ENCODE measurements at regions not wholly inside any gene's neighbourhood (a gene's known extent, or its start where the extent isn't known, plus 50 kb on each side); places are given as distances from the start of the nearest gene placed in this dataset.

DNA sequence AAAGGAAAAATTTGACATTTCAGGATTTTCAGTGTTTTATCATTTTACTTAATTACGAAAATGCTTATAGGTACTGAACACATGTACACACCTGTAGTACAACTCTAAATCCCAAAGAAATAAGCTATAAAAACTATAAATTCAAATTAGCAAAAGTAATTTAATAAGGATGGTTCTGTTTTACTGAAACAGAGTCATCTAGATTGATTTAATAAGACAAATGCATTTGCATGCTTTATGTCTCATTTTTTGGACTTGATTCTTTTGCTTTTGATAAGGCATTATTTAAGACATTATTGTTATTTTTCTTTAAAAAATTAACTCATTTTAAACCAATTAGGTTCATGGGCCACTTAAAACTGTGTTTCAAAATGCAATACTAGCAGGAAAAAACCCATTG is 201.2 kb downstream of the PIK3R1 start:
- no peak overlapping the region for H3K4me3 ChIP-seq
- H3K9ac ChIP-seq (ENCODE audit: insufficient read length): no peak overlapping the region
- no peaks in the 10 kb centered on the region for H3K36me3 ChIP-seq (ENCODE audit: insufficient read depth, low read length)
- H3K9me3 ChIP-seq (ENCODE audit: low read depth, low read length): no peaks in the 10 kb centered on the region
- no peak for DNase-seq (ENCODE audit: low read depth, low spot score)
- H3K27ac ChIP-seq: no peak overlapping the region
- TF ChIP-seq POLR2AphosphoS5 (IDR thresholded peaks at IDR 0.05; ENCODE audit: borderline replicate concordance, low read depth, low read length): no peak
- no peak for TF ChIP-seq FOXP2 (optimal IDR thresholded peaks at IDR 0.05; ENCODE audit: control extremely low read depth, extremely low read length, insufficient read depth)
- no peak for TF ChIP-seq EZH2 (IDR thresholded peaks at IDR 0.05)

DNA sequence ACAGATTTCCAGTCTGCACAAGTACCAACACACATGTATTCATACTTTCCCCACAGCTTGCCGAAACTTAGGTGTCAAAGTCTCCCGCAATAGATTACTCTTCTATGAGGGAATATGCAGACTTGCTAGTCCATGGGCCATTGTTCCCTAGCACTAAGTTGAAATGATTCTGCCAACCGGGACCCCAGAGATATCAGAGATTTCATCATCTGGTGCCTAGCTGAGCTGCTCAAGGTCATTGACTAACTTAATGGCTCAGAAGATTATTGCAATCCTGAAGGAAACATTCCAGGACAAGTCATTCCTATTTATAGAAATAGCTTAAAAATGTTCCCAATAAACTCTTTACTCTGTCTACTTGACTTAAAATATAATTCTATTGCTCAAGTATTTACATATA is 202.6 kb downstream of the PIK3R1 start:
- DNase-seq (ENCODE audit: low read depth, low spot score): no peak
- no peak overlapping the region for H3K27ac ChIP-seq
- no peak overlapping the region for H3K4me3 ChIP-seq
- H3K9me3 ChIP-seq (ENCODE audit: low read depth, low read length): no peaks in the 10 kb centered on the region
- H3K9ac ChIP-seq (ENCODE audit: insufficient read length): no peak overlapping the region
- no peaks in the 10 kb centered on the region for H3K36me3 ChIP-seq (ENCODE audit: insufficient read depth, low read length)
- TF ChIP-seq POLR2AphosphoS5 (IDR thresholded peaks at IDR 0.05; ENCODE audit: borderline replicate concordance, low read depth, low read length) (no peak), FOXP2 (optimal IDR thresholded peaks at IDR 0.05; ENCODE audit: control extremely low read depth, extremely low read length, insufficient read depth) (no peak), EZH2 (IDR thresholded peaks at IDR 0.05) (no peak)

GRCh38 chr5:68418680-68419079 is 203.1 kb downstream of the PIK3R1 start:
- Histone ChIP-seq H3K27ac (no peak overlapping the region), H3K9ac (ENCODE audit: insufficient read length) (no peak overlapping the region), H3K4me3 (no peak overlapping the region), H3K9me3 (ENCODE audit: low read depth, low read length) (no peaks in the 10 kb centered on the region), H3K36me3 (ENCODE audit: insufficient read depth, low read length) (no peaks in the 10 kb centered on the region)
- TF ChIP-seq FOXP2 (optimal IDR thresholded peaks at IDR 0.05; ENCODE audit: control extremely low read depth, extremely low read length, insufficient read depth) (no peak), EZH2 (IDR thresholded peaks at IDR 0.05) (no peak), POLR2AphosphoS5 (IDR thresholded peaks at IDR 0.05; ENCODE audit: borderline replicate concordance, low read depth, low read length) (no peak)
- no peak for DNase-seq (ENCODE audit: low read depth, low spot score)

DNA sequence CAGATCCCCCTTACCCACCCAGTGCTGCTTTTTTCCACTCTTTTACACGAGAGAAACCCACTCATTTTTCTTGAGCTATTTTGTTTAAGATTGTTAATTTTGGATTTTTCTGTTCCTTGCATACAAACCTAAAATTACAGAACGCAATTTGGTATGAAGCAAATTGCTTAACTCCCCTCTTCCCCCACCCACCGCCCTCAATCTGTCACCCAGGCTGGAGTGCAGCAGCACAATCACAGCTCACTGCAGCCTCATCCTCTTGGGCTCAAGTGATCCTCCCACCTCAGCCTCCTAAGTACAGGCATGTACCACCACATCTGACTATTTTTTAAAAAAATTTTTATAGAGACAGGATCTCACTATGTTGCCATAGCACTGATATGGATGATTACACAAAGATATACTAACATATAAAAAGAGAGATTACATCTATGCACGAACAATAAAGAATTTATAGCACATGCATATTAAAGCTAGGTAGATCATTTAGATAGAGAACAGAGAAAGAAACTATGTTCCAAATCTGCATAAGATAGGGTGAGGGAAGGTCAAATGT is 203.6 kb downstream of the PIK3R1 start:
- Histone ChIP-seq H3K36me3 (ENCODE audit: insufficient read depth, low read length) (no peaks in the 10 kb centered on the region), H3K9ac (ENCODE audit: insufficient read length) (no peak overlapping the region), H3K4me3 (no peak overlapping the region), H3K27ac (no peak overlapping the region), H3K9me3 (ENCODE audit: low read depth, low read length) (no peaks in the 10 kb centered on the region)
- TF ChIP-seq FOXP2 (optimal IDR thresholded peaks at IDR 0.05; ENCODE audit: control extremely low read depth, extremely low read length, insufficient read depth) (no peak), EZH2 (IDR thresholded peaks at IDR 0.05) (no peak), POLR2AphosphoS5 (IDR thresholded peaks at IDR 0.05; ENCODE audit: borderline replicate concordance, low read depth, low read length) (no peak)
- no peak for DNase-seq (ENCODE audit: low read depth, low spot score)

GRCh38 chr5:68419637-68420452 is 204.3 kb downstream of the PIK3R1 start:
- DNase-seq (ENCODE audit: low read depth, low spot score): no peak
- H3K9me3 ChIP-seq (ENCODE audit: low read depth, low read length): no peaks in the 10 kb centered on the region
- no peak overlapping the region for H3K4me3 ChIP-seq
- TF ChIP-seq POLR2AphosphoS5 (IDR thresholded peaks at IDR 0.05; ENCODE audit: borderline replicate concordance, low read depth, low read length) (no peak), EZH2 (IDR thresholded peaks at IDR 0.05) (no peak), FOXP2 (optimal IDR thresholded peaks at IDR 0.05; ENCODE audit: control extremely low read depth, extremely low read length, insufficient read depth) (no peak)
- no peaks in the 10 kb centered on the region for H3K36me3 ChIP-seq (ENCODE audit: insufficient read depth, low read length)
- no peak overlapping the region for H3K9ac ChIP-seq (ENCODE audit: insufficient read length)
- H3K27ac ChIP-seq: no peak overlapping the region

DNA sequence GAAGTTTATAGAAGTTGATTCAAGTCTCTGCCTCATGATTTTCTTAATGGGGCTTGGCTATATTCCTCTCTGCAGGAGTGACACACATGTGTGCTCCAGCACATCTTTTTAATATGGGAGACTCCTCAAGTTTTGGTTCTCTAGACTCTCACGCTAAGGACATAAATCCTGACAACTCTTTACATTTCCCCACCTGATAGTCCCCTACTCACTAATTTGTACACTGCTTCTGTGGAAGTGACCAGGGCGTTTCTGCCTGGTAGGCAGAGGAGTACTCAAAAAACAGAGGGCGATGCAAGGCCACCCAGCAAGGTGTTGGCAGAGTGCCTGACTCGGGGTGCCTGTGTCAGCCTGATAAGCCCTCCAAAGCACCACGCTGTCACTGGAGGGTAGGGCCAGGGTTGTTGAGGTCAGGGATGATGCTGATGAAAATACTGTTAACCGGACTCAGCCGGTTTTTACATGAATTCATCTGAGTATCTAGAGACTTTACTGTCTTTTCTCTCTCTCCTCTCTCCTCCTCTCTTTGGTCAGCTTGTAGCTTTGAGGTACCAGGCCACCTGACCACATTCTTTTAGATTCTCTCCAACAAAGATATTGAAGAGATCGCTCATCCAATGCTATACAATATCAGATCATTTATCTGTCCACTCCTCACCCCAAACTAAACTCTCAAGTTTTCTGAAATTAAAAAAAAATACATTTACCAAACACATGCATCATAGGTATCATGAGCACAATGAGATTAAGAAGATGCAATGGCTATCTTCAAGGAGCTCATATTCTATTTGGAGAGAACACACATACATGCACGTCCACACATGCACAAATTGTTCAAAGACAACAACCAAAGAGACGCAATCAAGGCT is 205.2 kb downstream of the PIK3R1 start:
- TF ChIP-seq POLR2AphosphoS5 (IDR thresholded peaks at IDR 0.05; ENCODE audit: borderline replicate concordance, low read depth, low read length) (no peak), EZH2 (IDR thresholded peaks at IDR 0.05) (no peak), FOXP2 (optimal IDR thresholded peaks at IDR 0.05; ENCODE audit: control extremely low read depth, extremely low read length, insufficient read depth) (no peak)
- no peaks in the 10 kb centered on the region for H3K36me3 ChIP-seq (ENCODE audit: insufficient read depth, low read length)
- H3K9ac ChIP-seq (ENCODE audit: insufficient read length): no peak overlapping the region
- H3K27ac ChIP-seq: no peak overlapping the region
- no peak overlapping the region for H3K4me3 ChIP-seq
- H3K9me3 ChIP-seq (ENCODE audit: low read depth, low read length): no peaks in the 10 kb centered on the region
- no peak for DNase-seq (ENCODE audit: low read depth, low spot score)

DNA sequence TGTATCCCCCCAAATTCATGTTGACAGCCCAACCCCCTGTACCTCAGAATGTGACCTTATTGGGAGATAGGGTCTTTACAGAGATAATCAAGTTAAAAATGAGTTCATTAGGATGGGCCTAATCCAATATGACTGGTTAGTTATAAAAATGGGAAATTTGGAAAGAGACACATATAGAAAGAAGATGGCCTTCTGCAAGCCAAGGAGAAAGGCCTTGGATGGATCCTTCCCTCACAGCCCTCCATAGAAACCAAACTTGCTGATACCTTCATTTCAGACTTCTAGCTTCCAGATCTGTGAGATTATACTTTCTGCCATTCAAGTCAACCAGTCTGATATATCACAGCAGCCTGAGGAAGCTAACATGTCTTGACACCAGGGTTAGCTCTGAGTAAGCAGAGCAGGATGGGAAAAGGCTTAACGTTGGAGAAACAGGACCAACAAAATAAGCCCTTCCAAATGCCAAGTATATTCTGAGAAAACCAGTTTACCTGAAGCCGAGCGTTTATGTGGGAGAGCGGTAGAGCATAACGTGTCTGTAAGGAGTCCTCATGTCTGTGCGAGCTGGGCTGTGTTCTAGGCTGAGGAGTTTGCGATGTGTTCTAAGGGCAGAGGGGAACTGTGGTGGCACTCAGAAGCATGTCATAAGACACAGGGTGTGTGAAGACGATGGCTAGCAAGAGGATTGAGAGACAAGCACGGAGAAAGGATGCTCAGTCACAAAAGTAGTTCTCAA is 206.1 kb downstream of the PIK3R1 start:
- Histone ChIP-seq H3K4me3 (no peak overlapping the region), H3K9ac (ENCODE audit: insufficient read length) (no peak overlapping the region), H3K36me3 (ENCODE audit: insufficient read depth, low read length) (no peaks in the 10 kb centered on the region), H3K9me3 (ENCODE audit: low read depth, low read length) (no peaks in the 10 kb centered on the region), H3K27ac (no peak overlapping the region)
- DNase-seq (ENCODE audit: low read depth, low spot score): no peak
- TF ChIP-seq FOXP2 (optimal IDR thresholded peaks at IDR 0.05; ENCODE audit: control extremely low read depth, extremely low read length, insufficient read depth) (no peak), EZH2 (IDR thresholded peaks at IDR 0.05) (no peak)
